Right lobe of liver (tissue), 6 donors: ENCODE measurements at regions not wholly inside any gene's neighbourhood (a gene's known extent, or its start where the extent isn't known, plus 50 kb on each side); places are given as distances from the start of the nearest gene placed in this dataset.

Experiments used
- ATAC-seq, 4 donors: fragments of 200-7000 bp; cut with Tn5 transposase; one replicate each; pipeline ENCODE4 v1.9.1; 2020; ENCODE audit warnings: mild to moderate bottlenecking in 4 of 4, moderate library complexity in 4 of 4
- DNase-seq, 3 donors: peaks; one replicate each; pipeline ENCODE4 v3.0.0-alpha.2; 2020
- H3K27ac ChIP-seq, 3 donors: fragments of 200-600 bp; one replicate each; pipeline ENCODE4 v1.8.0; 2022
- H3K27me3 ChIP-seq, 2 donors: fragments of 200-600 bp; one replicate each; pipeline ENCODE4 v1.8.0; 2022
- H3K36me3 ChIP-seq, 4 donors: fragments of 200-600 bp; sonication (generic) in 1 of 4; one replicate each; pipeline versions ENCODE4 v1.5.1 to v1.8.0; 2017 to 2022; ENCODE audit warnings: control low read depth in 1 of 4
- H3K4me1 ChIP-seq, 4 donors: fragments of 200-600 bp; sonication (generic) in 1 of 4; one replicate each; pipeline versions ENCODE4 v1.5.1 to v1.8.0; 2017 to 2022; ENCODE audit warnings: control low read depth in 1 of 4
- H3K4me3 ChIP-seq, 3 donors: fragments of 200-600 bp; one replicate each; pipeline ENCODE4 v1.8.0; 2022
- H3K9me3 ChIP-seq, 4 donors: fragments of 200-600 bp; sonication (generic) in 1 of 4; one replicate each; pipeline versions ENCODE4 v1.5.1 to v1.8.0; 2017 to 2022; ENCODE audit warnings: control low read depth in 1 of 4
- POLR2A ChIP-seq: fragments of 450-650 bp; IDR thresholded peaks from one replicate; pipeline ENCODE4 v1.6.1; 2017; ENCODE audit warnings: antibody characterized with exemption, mild to moderate bottlenecking
- WGBS: methylation state at CpG from one replicate; pipeline ENCODE4 v1.1.6; 2018; ENCODE audit warnings: low coverage, low lambda C conversion rate; ENCODE audit not compliant: insufficient coverage; ENCODE audit errors: missing lambda C conversion rate; 5-methylcytosine and 5-hydroxymethylcytosine counted together
- intact Hi-C, 2 donors: fragments of 100-400 bp; cut with DNase I; formaldehyde crosslinking; loops; one replicate each; pipeline versions ENCODE4 v1.11.2 to v1.14.1; 2022
- TF ChIP-seq, protein P1 (sequence below), 4 donors: fragments of 200-600 bp in 3 of 4; fragments of 450-650 bp in 1 of 4; IDR thresholded peaks; one replicate each; pipeline versions ENCODE4 v1.5.1 to v1.8.0; 2016 to 2022; ENCODE audit warnings: antibody characterized with exemption in 4 of 4, mild to moderate bottlenecking in 2 of 4
- donor health status: DM: no; HTN: yes; CAD: no.
- donor health status: DM: no; HTN: no; CAD: no.
- donor health status: DM: no; HTN: no; CAD: no.
- donor health status: DM: no; HTN: yes; CAD: no.
- donor health status: DM: no; HTN: yes; CAD: no.

DNA sequence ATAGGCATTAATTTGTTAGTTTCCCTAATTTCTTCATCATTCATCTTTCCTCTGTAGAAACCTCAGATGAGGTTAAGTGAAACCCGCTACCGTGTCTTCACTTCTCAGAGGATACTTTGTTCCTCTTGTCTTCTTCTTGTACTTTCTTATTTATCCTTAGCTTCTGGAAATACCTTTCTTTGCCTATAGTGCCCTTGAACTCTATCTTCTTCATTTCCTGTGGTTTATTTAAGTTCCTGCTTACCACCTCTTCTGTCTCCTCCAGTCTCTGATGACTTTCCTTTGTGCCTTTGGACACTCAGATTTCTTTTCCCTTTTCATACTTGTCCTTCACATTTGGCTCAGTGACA is 159.6 kb upstream of the LEF1 start:
- H3K27me3 ChIP-seq, result no peaks in the 10 kb centered on the region
- 72% methylated on average over 2 of the region's 2 CpGs for WGBS
- no peaks in the 10 kb centered on the region for H3K4me1 ChIP-seq
- DNase-seq (no peak), ATAC-seq (no peak)
- no peaks in the 10 kb centered on the region for H3K36me3 ChIP-seq
- no peaks in the 10 kb centered on the region for H3K9me3 ChIP-seq
- no peak overlapping the region for H3K4me3 ChIP-seq
- intact Hi-C loops, result no loop called here
- TF ChIP-seq, protein P1, sequence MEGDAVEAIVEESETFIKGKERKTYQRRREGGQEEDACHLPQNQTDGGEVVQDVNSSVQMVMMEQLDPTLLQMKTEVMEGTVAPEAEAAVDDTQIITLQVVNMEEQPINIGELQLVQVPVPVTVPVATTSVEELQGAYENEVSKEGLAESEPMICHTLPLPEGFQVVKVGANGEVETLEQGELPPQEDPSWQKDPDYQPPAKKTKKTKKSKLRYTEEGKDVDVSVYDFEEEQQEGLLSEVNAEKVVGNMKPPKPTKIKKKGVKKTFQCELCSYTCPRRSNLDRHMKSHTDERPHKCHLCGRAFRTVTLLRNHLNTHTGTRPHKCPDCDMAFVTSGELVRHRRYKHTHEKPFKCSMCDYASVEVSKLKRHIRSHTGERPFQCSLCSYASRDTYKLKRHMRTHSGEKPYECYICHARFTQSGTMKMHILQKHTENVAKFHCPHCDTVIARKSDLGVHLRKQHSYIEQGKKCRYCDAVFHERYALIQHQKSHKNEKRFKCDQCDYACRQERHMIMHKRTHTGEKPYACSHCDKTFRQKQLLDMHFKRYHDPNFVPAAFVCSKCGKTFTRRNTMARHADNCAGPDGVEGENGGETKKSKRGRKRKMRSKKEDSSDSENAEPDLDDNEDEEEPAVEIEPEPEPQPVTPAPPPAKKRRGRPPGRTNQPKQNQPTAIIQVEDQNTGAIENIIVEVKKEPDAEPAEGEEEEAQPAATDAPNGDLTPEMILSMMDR (IDR thresholded peaks at IDR 0.05), result no peak
- TF ChIP-seq POLR2A, result no peak
- no peak overlapping the region for H3K27ac ChIP-seq

DNA sequence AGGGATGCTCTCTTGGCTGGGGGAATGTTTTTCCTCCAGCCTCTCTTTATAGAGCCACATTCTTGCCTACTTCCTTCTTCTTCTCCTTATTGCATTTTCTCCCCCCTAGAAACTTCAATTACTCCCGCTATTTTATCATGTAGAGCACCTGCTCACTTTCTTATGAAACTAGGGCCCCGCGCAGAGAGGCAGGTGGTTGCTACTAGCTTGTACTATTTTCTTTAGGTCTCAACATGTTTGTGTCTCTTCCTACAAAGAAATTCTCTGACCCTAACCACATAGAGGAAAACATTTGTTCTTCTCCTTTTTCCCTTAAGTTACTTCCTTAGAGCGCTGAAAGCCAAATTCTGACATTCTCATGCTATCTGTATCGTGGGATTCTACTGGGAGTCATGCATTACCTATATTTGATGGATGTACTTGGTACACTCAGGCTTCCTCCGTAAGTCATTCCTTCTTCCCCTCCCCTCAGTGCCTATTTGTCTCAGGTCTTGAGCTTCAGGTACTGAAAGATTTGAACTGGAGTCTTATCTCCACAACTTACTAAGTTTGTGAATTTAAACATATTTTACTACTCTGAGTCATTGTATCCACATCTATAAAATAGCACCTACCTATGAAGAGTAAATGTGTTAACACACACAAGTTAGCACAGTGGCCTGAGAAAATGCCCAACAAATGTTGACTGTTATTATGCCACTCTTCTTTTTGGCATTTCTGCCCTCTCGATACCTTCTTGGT is 159.1 kb upstream of the LEF1 start:
- H3K4me3 ChIP-seq, result no peak overlapping the region
- H3K4me1 ChIP-seq, result no peaks in the 10 kb centered on the region
- no peak overlapping the region for H3K27ac ChIP-seq
- TF ChIP-seq POLR2A, result no peak
- no peaks in the 10 kb centered on the region for H3K9me3 ChIP-seq
- ATAC-seq (no peak), DNase-seq (no peak)
- intact Hi-C loops, result no loop called here
- 59% methylated on average over 7 of the region's 7 CpGs for WGBS
- no peaks in the 10 kb centered on the region for H3K27me3 ChIP-seq
- H3K36me3 ChIP-seq, result no peaks in the 10 kb centered on the region

DNA sequence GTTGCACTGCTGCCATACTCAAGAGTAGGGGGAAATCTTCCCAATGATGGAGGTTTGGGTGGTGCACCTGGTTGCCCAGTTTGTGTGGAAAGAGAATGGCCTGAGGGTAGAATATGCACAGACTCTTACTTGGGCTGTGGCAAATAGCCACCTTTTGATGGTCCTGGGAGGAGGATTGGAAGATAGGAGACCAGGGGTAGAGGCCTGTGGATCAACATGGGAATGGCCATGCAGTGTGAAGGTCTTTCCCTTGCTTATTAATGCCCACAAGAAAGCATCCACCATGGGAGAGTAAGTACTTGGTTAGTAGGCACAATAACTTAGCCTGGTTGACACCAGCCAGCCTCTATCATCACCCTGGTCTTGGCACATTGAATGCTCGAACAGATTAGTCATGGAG is 156.8 kb upstream of the LEF1 start:
- no peak for DNase-seq
- intact Hi-C loops, result no loop called here
- H3K27ac ChIP-seq, result no peak overlapping the region
- H3K4me3 ChIP-seq, result no peak overlapping the region
- TF ChIP-seq, protein P1 (IDR thresholded peaks at IDR 0.05), result no peak
- no peak for TF ChIP-seq POLR2A
- no peaks in the 10 kb centered on the region for H3K27me3 ChIP-seq
- H3K36me3 ChIP-seq, result no peaks in the 10 kb centered on the region
- H3K4me1 ChIP-seq, result no peaks in the 10 kb centered on the region
- ATAC-seq, result no peak
- 63% methylated on average over 1 of the region's 1 CpG for WGBS
- H3K9me3 ChIP-seq, result no peaks in the 10 kb centered on the region

DNA sequence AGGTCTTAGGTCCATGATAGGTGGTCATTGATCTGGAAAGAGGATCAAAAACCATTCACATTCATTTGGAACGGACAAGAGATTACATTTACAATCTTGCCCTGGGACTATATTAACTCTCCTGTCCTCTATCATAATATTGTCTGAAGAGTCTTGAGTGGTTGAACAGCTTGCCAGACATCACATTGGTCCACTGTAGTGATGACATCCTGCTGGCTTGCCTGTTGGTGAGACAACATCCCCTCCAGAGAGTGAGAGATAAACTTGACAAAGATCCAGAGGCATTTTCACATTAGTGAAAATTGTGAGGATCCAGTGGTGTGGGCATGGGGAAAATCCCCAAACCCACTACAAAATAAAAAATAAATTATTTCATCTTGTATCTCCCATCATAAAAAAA is 155.7 kb upstream of the LEF1 start:
- no peak overlapping the region for H3K4me3 ChIP-seq
- no peak for DNase-seq
- no peaks in the 10 kb centered on the region for H3K36me3 ChIP-seq
- intact Hi-C loops, result no loop called here
- TF ChIP-seq, protein P1 (IDR thresholded peaks at IDR 0.05), result no peak
- no peak for TF ChIP-seq POLR2A
- H3K27ac ChIP-seq, result no peak overlapping the region
- no peaks in the 10 kb centered on the region for H3K9me3 ChIP-seq
- 71% methylated on average over 1 of the region's 1 CpG for WGBS
- no peaks in the 10 kb centered on the region for H3K4me1 ChIP-seq
- no peak for ATAC-seq
- no peaks in the 10 kb centered on the region for H3K27me3 ChIP-seq

DNA sequence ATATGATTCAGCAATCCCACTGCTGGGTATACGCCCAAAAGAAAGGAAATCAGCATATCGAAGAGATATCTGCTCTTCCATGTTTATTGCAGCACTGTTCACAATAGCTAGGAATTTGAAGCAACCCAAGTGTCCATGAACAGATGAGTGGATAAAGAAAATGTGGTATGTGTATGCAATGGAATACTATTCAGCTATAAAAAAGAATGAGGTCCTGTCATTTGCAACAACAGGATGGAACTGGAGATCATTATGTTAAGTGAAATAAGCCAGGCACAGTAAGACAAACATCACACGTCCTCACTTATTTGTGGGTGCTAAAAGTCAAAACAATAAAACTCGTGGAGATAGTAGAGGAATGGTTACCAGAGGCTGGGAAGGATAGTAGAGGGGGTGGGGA is 153.8 kb upstream of the LEF1 start:
- H3K27me3 ChIP-seq, result no peaks in the 10 kb centered on the region
- no peak overlapping the region for H3K4me3 ChIP-seq
- no peaks in the 10 kb centered on the region for H3K36me3 ChIP-seq
- no peaks in the 10 kb centered on the region for H3K9me3 ChIP-seq
- 55% methylated on average over 4 of the region's 4 CpGs for WGBS
- H3K27ac ChIP-seq, result no peak overlapping the region
- ATAC-seq, result no peak
- H3K4me1 ChIP-seq, result no peaks in the 10 kb centered on the region
- intact Hi-C loops, result no loop called here
- TF ChIP-seq, protein P1 (IDR thresholded peaks at IDR 0.05), result no peak
- TF ChIP-seq POLR2A, result no peak
- DNase-seq, result no peak
